ENCODE measurements at regions not wholly inside any gene's neighbourhood (a gene's known extent, or its start where the extent isn't known, plus 50 kb on each side); places are given as distances from the start of the nearest gene placed in this dataset.

GRCh38 chr2:215882689-215883088 is 130.7 kb downstream of the MREG start:
- TF ChIP-seq CTCF (IDR thresholded peaks at IDR 0.05) (no peak), POLR2A (IDR thresholded peaks at IDR 0.05) (no peak)

Measured in right lobe of liver (tissue), 4 donors.